GM12878 (cell line): ENCODE measurements at regions not wholly inside any gene's neighbourhood (a gene's known extent, or its start where the extent isn't known, plus 50 kb on each side); places are given as distances from the start of the nearest gene placed in this dataset.

Experiments
- BRCA1 ChIP-seq: IDR thresholded peaks from 2 replicates; pipeline ENCODE4 v1.6.1; 2011; ENCODE audit warnings: low read depth, low read length, improper control_type of control experiment
- CBFB ChIP-seq: IDR thresholded peaks from 2 replicates; pipeline ENCODE4 v1.6.1; 2016; ENCODE audit warnings: antibody characterized with exemption, low read depth
- POLR2A ChIP-seq: IDR thresholded peaks from 2 replicates; pipeline ENCODE4 v1.6.1; 2011; ENCODE audit warnings: low read depth, mild to moderate bottlenecking, low read length
- RELB ChIP-seq: fragments of 450-650 bp; IDR thresholded peaks from 2 replicates; pipeline ENCODE4 v1.6.1; 2017; ENCODE audit warnings: low read depth, mild to moderate bottlenecking, moderate library complexity

- TF ChIP-seq BRCA1: no peak
- no peak for TF ChIP-seq POLR2A
- TF ChIP-seq CBFB: no peak
- no peak for TF ChIP-seq RELB
Measured at GRCh38 chr9:7454624-7455023, 345.0 kb downstream of the DMAC1 start.
